Tibial nerve (tissue), 4 donors: ENCODE measurements at regions not wholly inside any gene's neighbourhood (a gene's known extent, or its start where the extent isn't known, plus 50 kb on each side); places are given as distances from the start of the nearest gene placed in this dataset.

Experiments used
- DNase-seq, 2 donors: peaks; one replicate each; pipeline ENCODE4 v3.0.0-alpha.2; 2019; ENCODE audit warnings: low spot score in 2 of 2
- H3K27ac ChIP-seq, 4 donors: fragments of 200-600 bp; sonication (generic) in 3 of 4; one replicate each; pipeline ENCODE4 v1.5.1; 2017 to 2019; ENCODE audit warnings: mild to moderate bottlenecking in 1 of 4
- H3K27me3 ChIP-seq, 2 donors: fragments of 200-600 bp; sonication (generic) in 1 of 2; one replicate each; pipeline versions ENCODE4 v1.5.1 to v1.6.0; 2017 to 2019
- H3K36me3 ChIP-seq, 3 donors: fragments of 200-600 bp; sonication (generic); one replicate each; pipeline ENCODE4 v1.5.1; 2018 to 2019
- H3K4me1 ChIP-seq, 4 donors: fragments of 200-600 bp; sonication (generic) in 3 of 4; one replicate each; pipeline ENCODE4 v1.5.1; 2017 to 2019
- H3K4me3 ChIP-seq, 4 donors: fragments of 200-600 bp; sonication (generic) in 3 of 4; one replicate each; pipeline ENCODE4 v1.5.1; 2017 to 2019; ENCODE audit warnings: mild to moderate bottlenecking in 1 of 4, moderate library complexity in 1 of 4
- H3K9me3 ChIP-seq, 4 donors: fragments of 200-600 bp; sonication (generic) in 3 of 4; one replicate each; pipeline ENCODE4 v1.5.1; 2017 to 2019
- EP300 ChIP-seq, 2 donors: sonication (generic); formaldehyde crosslinking; IDR thresholded peaks; one replicate each; pipeline ENCODE4 v1.6.1; 2017; ENCODE audit warnings: antibody characterized with exemption in 2 of 2, mild to moderate bottlenecking in 1 of 2
- POLR2A ChIP-seq, 2 donors: fragments of 450-650 bp; IDR thresholded peaks; one replicate each; pipeline ENCODE4 v1.6.1; 2017; ENCODE audit warnings: antibody characterized with exemption in 2 of 2, mild to moderate bottlenecking in 2 of 2, moderate library complexity in 2 of 2
- WGBS, 2 donors: methylation state at CpG; one replicate each; pipeline ENCODE4 v1.1.5; 2018; 5-methylcytosine and 5-hydroxymethylcytosine counted together
- TF ChIP-seq, protein P1 (sequence below), 5 experiments: fragments of 200-600 bp in 3 of 5; fragments of 450-650 bp in 2 of 5; sonication (generic) in 3 of 5; IDR thresholded peaks; one replicate each; pipeline ENCODE4 v1.5.1; 2016 to 2019; ENCODE audit warnings: antibody characterized with exemption in 5 of 5, mild to moderate bottlenecking in 3 of 5, moderate library complexity in 2 of 5

GRCh38 chr4:100804576-100805360, 286.9 kb upstream of the EMCN start:
- no peak for DNase-seq
- Histone ChIP-seq H3K27ac (no peak overlapping the region), H3K36me3 (no peaks in the 10 kb centered on the region), H3K9me3 (no peaks in the 10 kb centered on the region), H3K4me3 (no peak overlapping the region), H3K27me3 (no peaks in the 10 kb centered on the region), H3K4me1 (no peaks in the 10 kb centered on the region)
- WGBS, 2 donors: 84% methylated on average over 6 of the region's 6 CpGs
- no peak for TF ChIP-seq EP300 (IDR thresholded peaks at IDR 0.05)

GRCh38 chr4:100803751-100804150, 285.9 kb upstream of the EMCN start:
- 51 to 55% methylated on average over 2 of the region's 2 CpGs for WGBS, 2 donors

GRCh38 chr4:100799761-100800539, 282.1 kb upstream of the EMCN start:
- Histone ChIP-seq H3K4me3 (no peak overlapping the region), H3K4me1 (peaks cover 0 to 6% (median 0%) of the 10 kb centered on the region in 4 donors), H3K36me3 (no peaks in the 10 kb centered on the region), H3K27ac (no peak overlapping the region), H3K9me3 (no peaks in the 10 kb centered on the region), H3K27me3 (no peaks in the 10 kb centered on the region)
- no peak for DNase-seq
- no peak for TF ChIP-seq EP300 (IDR thresholded peaks at IDR 0.05)
- TF ChIP-seq, protein P1, sequence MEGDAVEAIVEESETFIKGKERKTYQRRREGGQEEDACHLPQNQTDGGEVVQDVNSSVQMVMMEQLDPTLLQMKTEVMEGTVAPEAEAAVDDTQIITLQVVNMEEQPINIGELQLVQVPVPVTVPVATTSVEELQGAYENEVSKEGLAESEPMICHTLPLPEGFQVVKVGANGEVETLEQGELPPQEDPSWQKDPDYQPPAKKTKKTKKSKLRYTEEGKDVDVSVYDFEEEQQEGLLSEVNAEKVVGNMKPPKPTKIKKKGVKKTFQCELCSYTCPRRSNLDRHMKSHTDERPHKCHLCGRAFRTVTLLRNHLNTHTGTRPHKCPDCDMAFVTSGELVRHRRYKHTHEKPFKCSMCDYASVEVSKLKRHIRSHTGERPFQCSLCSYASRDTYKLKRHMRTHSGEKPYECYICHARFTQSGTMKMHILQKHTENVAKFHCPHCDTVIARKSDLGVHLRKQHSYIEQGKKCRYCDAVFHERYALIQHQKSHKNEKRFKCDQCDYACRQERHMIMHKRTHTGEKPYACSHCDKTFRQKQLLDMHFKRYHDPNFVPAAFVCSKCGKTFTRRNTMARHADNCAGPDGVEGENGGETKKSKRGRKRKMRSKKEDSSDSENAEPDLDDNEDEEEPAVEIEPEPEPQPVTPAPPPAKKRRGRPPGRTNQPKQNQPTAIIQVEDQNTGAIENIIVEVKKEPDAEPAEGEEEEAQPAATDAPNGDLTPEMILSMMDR (IDR thresholded peaks at IDR 0.05): no peak
- no peak for TF ChIP-seq POLR2A (IDR thresholded peaks at IDR 0.05)
- 70 to 81% methylated on average over 7 of the region's 7 CpGs for WGBS, 2 donors

More at GRCh38 chr4:100803751-100804150, 285.9 kb upstream of the EMCN start:
- no peak overlapping the region for H3K4me3 ChIP-seq
- H3K27ac ChIP-seq: no peak overlapping the region
- no peaks in the 10 kb centered on the region for H3K36me3 ChIP-seq
- no peaks in the 10 kb centered on the region for H3K27me3 ChIP-seq
- TF ChIP-seq, protein P1 (IDR thresholded peaks at IDR 0.05): no peak
- TF ChIP-seq EP300 (IDR thresholded peaks at IDR 0.05): no peak
- no peak for TF ChIP-seq POLR2A (IDR thresholded peaks at IDR 0.05)
- DNase-seq: no peak
- H3K9me3 ChIP-seq: no peaks in the 10 kb centered on the region
- no peaks in the 10 kb centered on the region for H3K4me1 ChIP-seq

GRCh38 chr4:100797791-100798190, 280.0 kb upstream of the EMCN start:
- Histone ChIP-seq H3K36me3 (no peaks in the 10 kb centered on the region), H3K4me1 (peaks cover 0 to 6% (median 0%) of the 10 kb centered on the region in 4 donors), H3K27me3 (no peaks in the 10 kb centered on the region), H3K9me3 (no peaks in the 10 kb centered on the region), H3K27ac (no peak overlapping the region), H3K4me3 (no peak overlapping the region)
- no peak for DNase-seq
- TF ChIP-seq POLR2A (IDR thresholded peaks at IDR 0.05): no peak
- no peak for TF ChIP-seq EP300 (IDR thresholded peaks at IDR 0.05)
- TF ChIP-seq, protein P1 (IDR thresholded peaks at IDR 0.05): no peak
- 0 to 2% methylated on average over 1 of the region's 1 CpG for WGBS, 2 donors

GRCh38 chr4:100797356-100797755, 279.5 kb upstream of the EMCN start:
- no peaks in the 10 kb centered on the region for H3K36me3 ChIP-seq
- DNase-seq: no peak
- WGBS, 2 donors: 82 to 93% methylated on average over 1 of the region's 1 CpG
- TF ChIP-seq, protein P1 (IDR thresholded peaks at IDR 0.05): no peak
- no peak for TF ChIP-seq EP300 (IDR thresholded peaks at IDR 0.05)
- TF ChIP-seq POLR2A (IDR thresholded peaks at IDR 0.05): no peak
- no peaks in the 10 kb centered on the region for H3K9me3 ChIP-seq
- no peak overlapping the region for H3K27ac ChIP-seq
- no peak overlapping the region for H3K4me3 ChIP-seq
- H3K4me1 ChIP-seq: peaks cover 0 to 6% (median 0%) of the 10 kb centered on the region in 4 donors
- H3K27me3 ChIP-seq: no peaks in the 10 kb centered on the region
